ENCODE measurements at regions not wholly inside any gene's neighbourhood (a gene's known extent, or its start where the extent isn't known, plus 50 kb on each side); places are given as distances from the start of the nearest gene placed in this dataset.

DNA sequence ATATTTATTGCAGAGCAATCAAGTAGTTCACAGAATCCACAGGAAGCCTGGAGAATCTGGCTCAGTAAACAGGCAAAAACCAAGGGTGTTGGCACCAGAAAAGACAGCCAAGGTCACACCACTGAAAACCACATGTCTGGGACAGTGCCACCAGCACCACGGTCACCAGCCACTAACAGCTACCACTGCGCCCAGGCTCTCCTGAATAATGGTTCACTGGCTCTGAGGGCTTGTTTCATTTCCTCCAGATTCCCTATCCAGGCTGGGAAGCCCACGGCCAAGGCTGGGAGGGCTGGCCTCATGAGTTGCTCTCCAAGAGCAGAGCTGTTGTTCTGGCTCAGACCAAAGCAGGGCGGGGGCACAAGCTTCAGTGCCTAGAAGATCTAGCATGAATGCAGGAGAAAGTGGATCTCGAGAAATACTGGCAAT, 54.5 kb upstream of the PTGFRN start:
- no peaks in the 10 kb centered on the region for H3K36me3 Mint-ChIP-seq (ENCODE audit: insufficient read depth)
- H3K4me1 Mint-ChIP-seq (ENCODE audit: low read depth): peaks cover 17% of the 10 kb centered on the region
- no peaks in the 10 kb centered on the region for H3K27me3 Mint-ChIP-seq (ENCODE audit: low read depth)
- ATAC-seq: no peak
- no peak for DNase-seq
- H3K9me3 Mint-ChIP-seq: peaks cover 4% of the 10 kb centered on the region
- H3K4me3 Mint-ChIP-seq: no peak overlapping the region

DNA sequence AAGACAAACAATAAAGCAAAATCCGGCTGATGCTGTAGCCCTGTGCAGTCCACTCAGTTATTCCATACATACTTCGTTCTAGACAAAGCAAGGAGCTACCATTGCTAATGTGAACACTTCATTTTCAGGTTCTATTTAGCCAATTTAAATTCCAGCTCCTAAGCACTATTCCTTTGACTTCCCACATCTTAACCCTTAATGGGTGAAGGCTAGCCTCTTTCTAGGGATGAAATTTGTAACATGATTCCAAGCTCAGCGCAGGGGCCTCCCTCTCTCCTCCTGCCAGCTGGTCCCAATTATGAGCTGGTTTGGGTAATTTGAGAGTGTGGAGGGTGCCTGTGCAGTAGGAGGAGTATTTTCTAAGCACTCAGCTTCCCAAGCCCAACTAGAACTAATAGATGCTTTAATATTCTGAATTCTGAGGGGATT, 53.9 kb upstream of the PTGFRN start:
- ATAC-seq: no peak
- H3K4me3 Mint-ChIP-seq: no peak overlapping the region

DNA sequence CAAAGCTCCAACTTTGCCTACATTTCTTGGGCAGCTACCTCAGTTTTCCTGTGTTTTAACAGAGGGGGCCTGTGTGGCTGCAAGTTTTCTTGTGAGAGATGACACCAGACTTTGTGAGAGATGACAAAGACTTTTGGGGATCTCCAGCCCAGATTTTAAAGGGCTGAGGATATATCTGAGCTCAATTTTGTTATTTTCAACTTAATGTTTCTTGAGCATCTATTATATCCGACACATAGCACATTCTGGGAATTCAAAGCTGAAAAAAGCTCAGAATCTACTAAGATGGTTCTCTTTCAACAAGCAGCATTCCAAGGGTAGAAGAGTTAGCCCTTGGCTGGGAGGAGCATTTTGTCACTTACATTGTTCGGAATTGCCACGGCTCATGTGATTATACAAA, 53.4 kb upstream of the PTGFRN start:
- peaks cover 17% of the 10 kb centered on the region for H3K4me1 Mint-ChIP-seq (ENCODE audit: low read depth)
- H3K4me3 Mint-ChIP-seq: no peak overlapping the region
- H3K27me3 Mint-ChIP-seq (ENCODE audit: low read depth): no peaks in the 10 kb centered on the region
- DNase-seq (no peak), ATAC-seq (no peak)
- H3K9me3 Mint-ChIP-seq: peaks cover 4% of the 10 kb centered on the region
- no peaks in the 10 kb centered on the region for H3K36me3 Mint-ChIP-seq (ENCODE audit: insufficient read depth)

More for the DNA sequence above, 53.9 kb upstream of the PTGFRN start:
- H3K36me3 Mint-ChIP-seq (ENCODE audit: insufficient read depth): no peaks in the 10 kb centered on the region
- peaks cover 4% of the 10 kb centered on the region for H3K9me3 Mint-ChIP-seq
- DNase-seq: no peak
- H3K27me3 Mint-ChIP-seq (ENCODE audit: low read depth): no peaks in the 10 kb centered on the region
- peaks cover 17% of the 10 kb centered on the region for H3K4me1 Mint-ChIP-seq (ENCODE audit: low read depth)

DNA sequence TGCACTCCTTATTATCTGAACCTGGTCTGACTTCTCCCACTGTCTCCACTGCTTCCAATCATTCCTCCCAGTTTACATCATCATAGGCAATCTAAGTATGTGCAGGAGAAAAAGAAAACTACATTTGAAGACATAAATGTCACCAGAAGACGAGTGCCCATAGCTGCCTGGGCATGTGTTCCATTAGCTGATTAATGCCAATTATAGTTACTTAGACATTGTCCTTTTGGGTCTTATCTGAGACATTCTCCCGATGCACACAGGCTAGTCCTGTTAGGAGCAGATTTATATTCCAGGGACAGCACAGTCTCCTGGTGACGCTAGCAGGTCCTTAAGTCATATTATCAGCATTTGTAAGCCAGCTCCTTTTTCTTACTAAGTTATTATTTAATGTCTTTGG, 52.6 kb upstream of the PTGFRN start:
- ATAC-seq (no peak), DNase-seq (no peak)
- Mint-ChIP-seq H3K4me1 (ENCODE audit: low read depth) (peaks cover 17% of the 10 kb centered on the region), H3K36me3 (ENCODE audit: insufficient read depth) (no peaks in the 10 kb centered on the region), H3K27me3 (ENCODE audit: low read depth) (no peaks in the 10 kb centered on the region), H3K4me3 (no peak overlapping the region), H3K9me3 (no peaks in the 10 kb centered on the region)

All from activated T-cell treated with anti-CD3 and anti-CD28 coated beads, Interleukin-2, amount 50 U/mL, for 4 hours (primary cell).